NCI-H1092 treated with DMSO at 0.1 percent for 48 hours (cell line): ENCODE measurements at regions not wholly inside any gene's neighbourhood (a gene's known extent, or its start where the extent isn't known, plus 50 kb on each side); places are given as distances from the start of the nearest gene placed in this dataset.
A peak's percentile ranks its signal among the peaks of the same experiment; 100 is the strongest.

ENCODE experiments used
- DNase-seq: peaks from one replicate; lab custom pipeline; 2025; lab: John Stamatoyannopoulos, UW

DNA sequence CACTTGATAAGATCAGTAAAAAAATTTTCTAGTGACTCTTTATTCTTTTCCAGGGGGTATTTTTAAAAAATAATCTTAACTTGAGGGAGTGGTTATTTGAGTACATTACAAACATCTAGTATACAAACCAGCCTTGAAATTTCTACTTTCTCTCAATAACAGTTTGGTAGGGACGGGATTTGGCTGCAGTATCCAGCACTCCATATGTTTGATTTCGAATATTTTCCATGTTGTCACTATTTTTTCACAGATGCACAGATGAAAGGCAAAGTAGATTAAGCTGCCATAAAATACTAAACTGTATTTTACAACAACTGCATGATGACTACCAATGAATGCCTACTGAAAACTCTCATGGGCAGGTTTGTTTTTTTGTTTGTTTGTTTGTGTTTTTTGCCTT lies 225.0 kb downstream of the COX7B2 start:
- DNase-seq, result no peak

DNA sequence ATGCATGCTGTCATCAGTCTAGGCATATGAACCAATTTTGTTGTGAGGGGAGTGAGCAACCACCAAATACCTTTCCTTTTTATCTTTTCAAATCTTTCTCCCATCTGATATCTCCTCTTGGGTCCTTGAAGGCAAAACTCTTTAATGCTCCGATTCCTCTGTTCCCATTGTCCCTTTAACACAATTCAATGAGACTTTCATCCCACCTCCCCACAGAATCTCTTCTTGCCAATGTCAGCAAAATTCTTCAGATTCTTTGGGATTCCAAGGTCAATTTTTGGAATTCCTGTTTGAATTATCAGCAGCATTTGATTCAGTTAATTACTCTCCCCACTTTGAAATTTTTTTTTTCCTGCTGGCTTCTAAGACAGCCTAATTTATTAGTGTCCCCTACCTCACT lies 232.7 kb downstream of the COX7B2 start:
- no peak for DNase-seq

GRCh38 chr4:46674326-46674725 lies 234.7 kb downstream of the COX7B2 start:
- no peak for DNase-seq

- no peak for DNase-seq
Measured at GRCh38 chr4:46667790-46668189, 241.3 kb downstream of the COX7B2 start.

DNA sequence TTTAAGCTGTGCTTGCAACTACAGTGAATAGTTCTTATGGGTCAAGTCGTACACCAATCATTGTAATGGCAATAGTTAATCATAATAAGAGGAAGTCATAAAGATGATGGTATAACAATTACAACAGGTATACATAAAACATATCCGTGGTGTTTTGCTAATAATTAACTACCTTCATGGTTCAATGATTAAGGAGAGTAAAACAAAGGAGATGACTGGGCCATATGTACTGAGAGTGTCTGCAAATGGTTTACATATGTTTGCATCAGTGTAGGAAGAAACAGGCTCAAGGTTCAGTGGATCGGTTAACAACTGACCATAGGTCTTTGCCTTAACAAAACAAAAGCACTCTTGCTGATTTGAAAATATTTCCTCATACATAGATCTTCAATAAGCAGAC lies 253.0 kb downstream of the COX7B2 start:
- DNase-seq, result no peak

- DNase-seq, result no peak
Measured at GRCh38 chr4:46653842-46654241, 255.2 kb downstream of the COX7B2 start.

DNA sequence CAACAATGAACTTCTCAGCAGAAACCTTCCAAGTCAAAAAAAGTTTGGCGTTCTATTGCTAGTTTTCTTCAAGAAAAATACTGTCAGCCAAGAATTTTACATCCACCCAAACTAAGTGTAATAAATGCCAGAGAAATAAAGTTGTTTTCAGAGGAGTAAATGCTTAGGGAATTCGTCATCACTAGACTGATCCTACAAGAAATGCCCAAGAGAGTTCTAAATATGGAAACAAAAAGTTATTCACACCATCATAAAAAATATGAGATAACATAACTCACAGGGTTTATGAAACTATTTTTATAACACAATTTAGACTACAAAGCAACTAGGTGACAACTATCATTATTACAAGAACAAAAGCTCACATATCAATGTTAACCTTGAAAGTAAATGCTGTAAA lies 259.5 kb upstream of the GABRA2 start:
- DNase-seq, result no peak

DNA sequence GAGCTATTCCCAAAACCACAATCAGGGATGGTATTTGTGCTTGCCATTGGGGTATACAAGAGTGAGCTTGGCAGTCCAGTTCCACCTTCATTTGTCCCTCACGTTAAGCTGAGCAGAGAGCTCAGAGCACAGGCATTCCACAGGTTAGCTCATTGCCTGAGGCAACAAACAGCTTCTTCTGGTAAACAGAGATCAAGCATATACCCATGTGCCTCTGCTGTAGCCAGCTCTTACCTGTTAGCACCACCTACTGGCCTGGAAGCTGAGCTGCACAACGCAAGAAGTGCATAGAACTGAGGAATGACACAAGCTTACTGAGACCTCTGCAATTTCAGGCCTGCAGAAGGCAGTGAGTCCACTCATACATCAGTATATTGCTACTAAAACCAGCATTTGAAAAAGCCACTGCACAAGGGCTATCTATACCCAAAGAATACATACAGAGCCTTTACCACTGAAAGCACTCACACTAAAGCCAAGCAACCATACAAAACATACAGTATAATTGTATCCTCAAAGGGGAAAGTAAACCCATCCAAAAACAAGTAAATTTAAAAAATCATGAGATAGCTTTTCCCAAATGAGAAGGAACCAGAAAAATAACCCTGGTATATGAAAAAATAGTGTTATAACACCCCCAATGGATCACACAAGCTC lies 258.3 kb upstream of the GABRA2 start:
- peak; percentile 6 for DNase-seq

- no peak for DNase-seq
Measured at GRCh38 chr4:46645126-46645525, 255.2 kb upstream of the GABRA2 start.
